Right lobe of liver (tissue), 6 donors: ENCODE measurements at regions not wholly inside any gene's neighbourhood (a gene's known extent, or its start where the extent isn't known, plus 50 kb on each side); places are given as distances from the start of the nearest gene placed in this dataset.

Experiments used
- ATAC-seq, 4 donors: fragments of 200-7000 bp; cut with Tn5 transposase; one replicate each; pipeline ENCODE4 v1.9.1; 2020; ENCODE audit warnings: mild to moderate bottlenecking in 4 of 4, moderate library complexity in 4 of 4
- DNase-seq, 3 donors: peaks; one replicate each; pipeline ENCODE4 v3.0.0-alpha.2; 2020
- H3K27ac ChIP-seq, 3 donors: fragments of 200-600 bp; one replicate each; pipeline ENCODE4 v1.8.0; 2022
- H3K27me3 ChIP-seq, 2 donors: fragments of 200-600 bp; one replicate each; pipeline ENCODE4 v1.8.0; 2022
- H3K36me3 ChIP-seq, 4 donors: fragments of 200-600 bp; sonication (generic) in 1 of 4; one replicate each; pipeline versions ENCODE4 v1.5.1 to v1.8.0; 2017 to 2022; ENCODE audit warnings: control low read depth in 1 of 4
- H3K4me1 ChIP-seq, 4 donors: fragments of 200-600 bp; sonication (generic) in 1 of 4; one replicate each; pipeline versions ENCODE4 v1.5.1 to v1.8.0; 2017 to 2022; ENCODE audit warnings: control low read depth in 1 of 4
- H3K4me3 ChIP-seq, 3 donors: fragments of 200-600 bp; one replicate each; pipeline ENCODE4 v1.8.0; 2022
- H3K9me3 ChIP-seq, 4 donors: fragments of 200-600 bp; sonication (generic) in 1 of 4; one replicate each; pipeline versions ENCODE4 v1.5.1 to v1.8.0; 2017 to 2022; ENCODE audit warnings: control low read depth in 1 of 4
- POLR2A ChIP-seq: fragments of 450-650 bp; IDR thresholded peaks from one replicate; pipeline ENCODE4 v1.6.1; 2017; ENCODE audit warnings: antibody characterized with exemption, mild to moderate bottlenecking
- WGBS: methylation state at CpG from one replicate; pipeline ENCODE4 v1.1.6; 2018; ENCODE audit warnings: low coverage, low lambda C conversion rate; ENCODE audit not compliant: insufficient coverage; ENCODE audit errors: missing lambda C conversion rate; 5-methylcytosine and 5-hydroxymethylcytosine counted together
- intact Hi-C, 2 donors: fragments of 100-400 bp; cut with DNase I; formaldehyde crosslinking; loops; one replicate each; pipeline versions ENCODE4 v1.11.2 to v1.14.1; 2022
- TF ChIP-seq, protein P1 (sequence below), 4 donors: fragments of 200-600 bp in 3 of 4; fragments of 450-650 bp in 1 of 4; IDR thresholded peaks; one replicate each; pipeline versions ENCODE4 v1.5.1 to v1.8.0; 2016 to 2022; ENCODE audit warnings: antibody characterized with exemption in 4 of 4, mild to moderate bottlenecking in 2 of 4
- donor health status: DM: no; HTN: yes; CAD: no.
- donor health status: DM: no; HTN: no; CAD: no.
- donor health status: DM: no; HTN: no; CAD: no.
- donor health status: DM: no; HTN: yes; CAD: no.
- donor health status: DM: no; HTN: yes; CAD: no.

DNA sequence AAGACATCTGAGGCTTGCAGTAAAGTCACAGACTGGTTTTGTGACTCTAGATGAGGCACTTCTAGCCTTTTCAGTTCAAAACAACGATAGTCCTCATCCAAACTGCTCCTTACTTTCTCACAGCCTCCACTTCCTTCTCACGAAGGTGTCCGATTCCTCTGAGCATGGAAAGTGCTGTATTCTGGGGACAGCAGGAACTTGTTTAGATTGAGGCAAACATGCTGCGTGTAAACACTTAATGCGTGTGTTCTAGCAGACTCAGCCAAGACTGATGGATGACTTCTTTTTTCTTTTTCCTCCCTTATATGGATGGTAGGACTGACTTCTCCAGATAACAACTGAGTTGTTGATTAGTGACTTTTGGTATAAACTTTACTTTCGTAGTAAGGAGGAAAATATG is 80.2 kb upstream of the PRDM1 start:
- 30% methylated on average over 6 of the region's 6 CpGs for WGBS
- intact Hi-C loops, result no loop called here
- Histone ChIP-seq H3K27me3 (no peaks in the 10 kb centered on the region), H3K4me3 (no peak overlapping the region), H3K27ac (no peak overlapping the region), H3K9me3 (no peaks in the 10 kb centered on the region), H3K36me3 (no peaks in the 10 kb centered on the region), H3K4me1 (no peaks in the 10 kb centered on the region)
- TF ChIP-seq, protein P1, sequence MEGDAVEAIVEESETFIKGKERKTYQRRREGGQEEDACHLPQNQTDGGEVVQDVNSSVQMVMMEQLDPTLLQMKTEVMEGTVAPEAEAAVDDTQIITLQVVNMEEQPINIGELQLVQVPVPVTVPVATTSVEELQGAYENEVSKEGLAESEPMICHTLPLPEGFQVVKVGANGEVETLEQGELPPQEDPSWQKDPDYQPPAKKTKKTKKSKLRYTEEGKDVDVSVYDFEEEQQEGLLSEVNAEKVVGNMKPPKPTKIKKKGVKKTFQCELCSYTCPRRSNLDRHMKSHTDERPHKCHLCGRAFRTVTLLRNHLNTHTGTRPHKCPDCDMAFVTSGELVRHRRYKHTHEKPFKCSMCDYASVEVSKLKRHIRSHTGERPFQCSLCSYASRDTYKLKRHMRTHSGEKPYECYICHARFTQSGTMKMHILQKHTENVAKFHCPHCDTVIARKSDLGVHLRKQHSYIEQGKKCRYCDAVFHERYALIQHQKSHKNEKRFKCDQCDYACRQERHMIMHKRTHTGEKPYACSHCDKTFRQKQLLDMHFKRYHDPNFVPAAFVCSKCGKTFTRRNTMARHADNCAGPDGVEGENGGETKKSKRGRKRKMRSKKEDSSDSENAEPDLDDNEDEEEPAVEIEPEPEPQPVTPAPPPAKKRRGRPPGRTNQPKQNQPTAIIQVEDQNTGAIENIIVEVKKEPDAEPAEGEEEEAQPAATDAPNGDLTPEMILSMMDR (IDR thresholded peaks at IDR 0.05), result no peak
- no peak for TF ChIP-seq POLR2A
- ATAC-seq (no peak), DNase-seq (no peak)

DNA sequence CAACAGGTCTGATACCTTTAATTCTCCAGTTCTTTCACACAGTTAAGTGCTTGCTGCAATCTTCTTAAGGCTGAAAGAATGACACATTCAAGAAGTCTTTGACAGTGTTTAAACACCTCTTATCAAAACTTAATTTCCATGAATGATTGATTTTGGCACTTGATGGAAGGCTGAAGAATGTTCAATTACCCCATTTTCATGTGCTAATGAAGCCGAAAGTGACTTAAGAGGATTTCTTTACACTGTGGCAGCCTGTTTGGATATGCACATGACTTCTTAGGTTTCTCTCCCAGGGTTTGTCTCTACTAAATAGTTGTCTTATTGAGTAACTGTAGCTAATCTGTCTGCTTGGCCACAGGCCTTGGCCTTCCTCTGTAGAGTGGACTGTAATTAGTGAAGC is 81.1 kb upstream of the PRDM1 start:
- H3K27me3 ChIP-seq, result peaks cover 0 to 3% of the 10 kb centered on the region in 2 donors
- intact Hi-C loops, result no loop called here
- ATAC-seq (no peak), DNase-seq (no peak)
- H3K27ac ChIP-seq, result no peak overlapping the region
- no peaks in the 10 kb centered on the region for H3K36me3 ChIP-seq
- H3K9me3 ChIP-seq, result no peaks in the 10 kb centered on the region
- no peak overlapping the region for H3K4me3 ChIP-seq
- no peaks in the 10 kb centered on the region for H3K4me1 ChIP-seq
- no peak for TF ChIP-seq POLR2A
- TF ChIP-seq, protein P1 (IDR thresholded peaks at IDR 0.05), result no peak
- WGBS, result 79% methylated on average over 1 of the region's 1 CpG

- TF ChIP-seq, protein P1 (IDR thresholded peaks at IDR 0.05), result no peak
- no peak for TF ChIP-seq POLR2A
- Histone ChIP-seq H3K27ac (no peak overlapping the region), H3K27me3 (peaks cover 0 to 6% of the 10 kb centered on the region in 2 donors), H3K4me1 (no peaks in the 10 kb centered on the region), H3K36me3 (no peaks in the 10 kb centered on the region), H3K9me3 (no peaks in the 10 kb centered on the region), H3K4me3 (no peak overlapping the region)
- ATAC-seq, result no peak
- DNase-seq, result no peak
- intact Hi-C loops, result no loop called here
- 26% methylated on average over 2 of the region's 2 CpGs for WGBS
Observed at GRCh38 chr6:106003268-106003987, 82.7 kb upstream of the PRDM1 start.

- intact Hi-C loops, result no loop called here
- H3K27ac ChIP-seq, result no peak overlapping the region
- TF ChIP-seq POLR2A, result no peak
- TF ChIP-seq, protein P1 (IDR thresholded peaks at IDR 0.05), result no peak
- DNase-seq (no peak), ATAC-seq (no peak)
- 35% methylated on average over 1 of the region's 1 CpG for WGBS
- H3K27me3 ChIP-seq, result peaks cover 9 to 11% of the 10 kb centered on the region in 2 donors
- no peaks in the 10 kb centered on the region for H3K9me3 ChIP-seq
- H3K4me3 ChIP-seq, result no peak overlapping the region
- no peaks in the 10 kb centered on the region for H3K4me1 ChIP-seq
- no peaks in the 10 kb centered on the region for H3K36me3 ChIP-seq
Observed at GRCh38 chr6:106002005-106002404, 84.1 kb upstream of the PRDM1 start.
